OCI-LY1 (cell line): ENCODE measurements at regions not wholly inside any gene's neighbourhood (a gene's known extent, or its start where the extent isn't known, plus 50 kb on each side); places are given as distances from the start of the nearest gene placed in this dataset.

ENCODE experiments used
- CTCF ChIP-seq: fragments of 200-600 bp; sonication (generic), shearing (Covaris generic); IDR thresholded peaks from 2 replicates; pipeline ENCODE4 v1.5.1; 2017; ENCODE audit warnings: mild to moderate bottlenecking, antibody characterized with exemption, low read length, moderate library complexity, mixed read lengths
- EZH2 ChIP-seq: fragments of 200-600 bp; sonication (generic), shearing (Covaris generic); IDR thresholded peaks from 2 replicates; pipeline ENCODE4 v1.8.0; 2017; ENCODE audit warnings: borderline replicate concordance, mixed run types, mild to moderate bottlenecking, antibody characterized with exemption, low read length, moderate library complexity, mixed read lengths

GRCh38 chr10:124182088-124182541 lies 88.7 kb upstream of the CHST15 start:
- TF ChIP-seq CTCF (no peak), EZH2 (no peak)
